Activated CD8-positive, alpha-beta T cell treated with anti-CD3 and anti-CD28 coated beads for 36 hours (primary cell): ENCODE measurements at regions not wholly inside any gene's neighbourhood (a gene's known extent, or its start where the extent isn't known, plus 50 kb on each side); places are given as distances from the start of the nearest gene placed in this dataset.
"Not testable (repeated sequence)": the region's sequence is repeated elsewhere in the genome, so short reads cannot be mapped to it uniquely, and the experiment has no call there.

Experiments used
- ATAC-seq: fragments of 200-7000 bp; cut with Tn5 transposase; one replicate; pipeline ENCODE4 v1.10.0; 2021; ENCODE audit warnings: mild to moderate bottlenecking, moderate library complexity
- CTCF ChIA-PET: fragments of 350-600 bp; sonication (Branson Sonifier 250); formaldehyde crosslinking; loops from one replicate; lab custom pipeline; 2021; ENCODE audit warnings: antibody characterized with exemption; lab: Charles Lee
- POLR2A ChIA-PET: fragments of 350-600 bp; sonication (Branson Sonifier 250); formaldehyde crosslinking; loops from one replicate; lab custom pipeline; 2021; ENCODE audit warnings: antibody characterized with exemption; lab: Charles Lee
- DNase-seq: peaks from one replicate; pipeline ENCODE4 v3.0.0-alpha.2; 2020
- H3K27ac Mint-ChIP-seq: one replicate; pipeline ENCODE4 v1.8.0; 2021; ENCODE audit warnings: mild to moderate bottlenecking, mixed read lengths
- H3K27me3 Mint-ChIP-seq: one replicate; pipeline ENCODE4 v1.8.0; 2021; ENCODE audit warnings: mixed read lengths
- H3K36me3 Mint-ChIP-seq: one replicate; pipeline ENCODE4 v1.8.0; 2021; ENCODE audit warnings: low read depth, mixed read lengths
- H3K4me1 Mint-ChIP-seq: one replicate; pipeline ENCODE4 v1.8.0; 2021; ENCODE audit warnings: low read depth, mixed read lengths
- H3K4me3 Mint-ChIP-seq: one replicate; pipeline ENCODE4 v1.8.0; 2021; ENCODE audit warnings: mild to moderate bottlenecking, moderate library complexity, mixed read lengths
- H3K9me3 Mint-ChIP-seq: one replicate; pipeline ENCODE4 v1.8.0; 2021; ENCODE audit warnings: mixed read lengths
- intact Hi-C: fragments of 100-400 bp; cut with micrococcal nuclease; formaldehyde crosslinking; loops from one replicate; pipeline ENCODE4 v1.10.0; 2022
- TF ChIP-seq, protein P1 (sequence below): fragments of 200-600 bp; IDR thresholded peaks from one replicate; pipeline ENCODE4 v1.8.0; 2022; ENCODE audit warnings: antibody characterized with exemption, mild to moderate bottlenecking

DNA sequence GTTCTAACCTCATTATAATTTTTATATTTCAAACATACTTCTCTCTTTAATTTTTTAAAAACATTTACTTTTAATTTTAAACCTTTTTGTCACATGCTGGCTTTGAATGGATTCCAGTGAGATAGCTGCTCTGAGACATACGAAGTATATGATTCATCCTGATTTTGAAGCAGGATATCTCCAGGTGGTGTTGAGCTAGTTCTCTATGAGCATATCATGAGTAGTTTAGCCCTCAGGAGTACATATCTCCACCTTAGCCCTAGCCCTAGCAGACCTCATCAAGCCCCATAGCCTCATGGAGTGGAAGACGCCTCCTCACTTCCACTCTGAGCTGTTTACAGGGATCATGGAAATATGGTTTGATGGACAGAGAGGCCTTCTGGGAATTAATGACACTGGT lies 183.2 kb upstream of the C21orf91 start:
- CTCF ChIA-PET = no interaction called here
- no peak for ATAC-seq
- H3K36me3 Mint-ChIP-seq = no peaks in the 10 kb centered on the region
- H3K4me3 Mint-ChIP-seq = no peak overlapping the region
- H3K27me3 Mint-ChIP-seq = no peaks in the 10 kb centered on the region
- intact Hi-C loops = no loop called here
- no peaks in the 10 kb centered on the region for H3K4me1 Mint-ChIP-seq
- no peak overlapping the region for H3K27ac Mint-ChIP-seq
- H3K9me3 Mint-ChIP-seq = no peaks in the 10 kb centered on the region
- TF ChIP-seq, protein P1, sequence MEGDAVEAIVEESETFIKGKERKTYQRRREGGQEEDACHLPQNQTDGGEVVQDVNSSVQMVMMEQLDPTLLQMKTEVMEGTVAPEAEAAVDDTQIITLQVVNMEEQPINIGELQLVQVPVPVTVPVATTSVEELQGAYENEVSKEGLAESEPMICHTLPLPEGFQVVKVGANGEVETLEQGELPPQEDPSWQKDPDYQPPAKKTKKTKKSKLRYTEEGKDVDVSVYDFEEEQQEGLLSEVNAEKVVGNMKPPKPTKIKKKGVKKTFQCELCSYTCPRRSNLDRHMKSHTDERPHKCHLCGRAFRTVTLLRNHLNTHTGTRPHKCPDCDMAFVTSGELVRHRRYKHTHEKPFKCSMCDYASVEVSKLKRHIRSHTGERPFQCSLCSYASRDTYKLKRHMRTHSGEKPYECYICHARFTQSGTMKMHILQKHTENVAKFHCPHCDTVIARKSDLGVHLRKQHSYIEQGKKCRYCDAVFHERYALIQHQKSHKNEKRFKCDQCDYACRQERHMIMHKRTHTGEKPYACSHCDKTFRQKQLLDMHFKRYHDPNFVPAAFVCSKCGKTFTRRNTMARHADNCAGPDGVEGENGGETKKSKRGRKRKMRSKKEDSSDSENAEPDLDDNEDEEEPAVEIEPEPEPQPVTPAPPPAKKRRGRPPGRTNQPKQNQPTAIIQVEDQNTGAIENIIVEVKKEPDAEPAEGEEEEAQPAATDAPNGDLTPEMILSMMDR = no peak
- DNase-seq = no peak
- POLR2A ChIA-PET = no interaction called here

DNA sequence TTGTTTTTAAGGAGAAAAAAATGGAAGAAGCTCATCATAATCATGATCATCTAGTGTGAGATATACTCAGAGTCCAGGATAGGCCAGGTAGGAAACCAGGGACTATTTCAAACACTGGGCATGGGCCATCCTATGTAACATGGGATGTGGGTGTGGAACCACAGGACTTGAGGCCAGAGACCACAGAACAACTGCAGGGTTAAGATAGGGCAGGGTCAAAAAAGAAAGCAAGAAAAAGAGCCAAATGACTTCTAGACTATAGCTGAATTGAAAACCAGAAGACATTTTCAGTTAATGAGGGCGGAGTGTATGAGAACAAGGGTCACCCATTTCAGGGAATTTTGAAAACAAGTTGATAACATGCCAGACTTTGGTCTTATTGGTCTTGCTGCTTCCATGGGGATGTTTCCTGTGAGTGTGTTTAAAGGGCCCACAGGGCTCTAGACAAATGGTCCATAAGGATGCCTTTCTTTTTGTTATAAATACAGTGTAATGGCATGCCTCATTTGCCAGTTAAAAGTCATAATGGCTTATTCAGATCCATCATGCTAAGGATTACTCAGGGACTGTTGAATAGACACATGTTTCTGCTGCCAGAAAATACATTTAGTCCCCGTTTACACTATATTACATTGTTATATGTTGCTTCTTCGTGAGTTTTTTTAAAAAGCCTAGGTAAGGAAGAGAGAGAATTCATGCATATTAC lies 182.0 kb upstream of the C21orf91 start:
- ATAC-seq (no peak), DNase-seq (no peak)
- Mint-ChIP-seq H3K27ac (no peak overlapping the region), H3K4me1 (no peaks in the 10 kb centered on the region), H3K27me3 (no peaks in the 10 kb centered on the region), H3K4me3 (no peak overlapping the region), H3K9me3 (no peaks in the 10 kb centered on the region), H3K36me3 (no peaks in the 10 kb centered on the region)
- intact Hi-C loops = no loop called here
- TF ChIP-seq, protein P1 = no peak
- ChIA-PET POLR2A (no interaction called here), CTCF (no interaction called here)

DNA sequence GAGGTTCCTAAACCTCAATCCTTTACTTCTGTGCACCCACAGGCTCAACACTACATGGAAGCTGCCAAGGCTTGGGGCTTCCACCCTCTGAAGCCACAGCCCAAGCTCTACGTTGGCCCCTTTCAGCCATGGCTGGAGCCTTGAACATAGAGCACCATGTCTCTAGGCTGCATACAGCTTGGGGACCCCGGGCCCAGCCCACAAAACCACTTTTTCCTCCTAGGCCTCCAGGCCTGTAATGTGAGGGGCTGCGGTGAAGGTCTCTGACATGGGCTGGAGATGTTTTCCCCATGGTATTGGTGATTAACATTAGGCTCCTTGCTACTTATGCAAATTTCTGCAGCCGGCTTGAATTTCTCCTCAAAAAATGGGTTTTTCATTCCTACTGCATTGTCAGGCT lies 179.4 kb upstream of the C21orf91 start:
- intact Hi-C loops, DNase-seq, H3K4me1 Mint-ChIP-seq, H3K9me3 Mint-ChIP-seq, H3K27ac Mint-ChIP-seq, POLR2A ChIA-PET, H3K4me3 Mint-ChIP-seq, H3K36me3 Mint-ChIP-seq, H3K27me3 Mint-ChIP-seq, CTCF ChIA-PET, ATAC-seq: not testable (repeated sequence)

DNA sequence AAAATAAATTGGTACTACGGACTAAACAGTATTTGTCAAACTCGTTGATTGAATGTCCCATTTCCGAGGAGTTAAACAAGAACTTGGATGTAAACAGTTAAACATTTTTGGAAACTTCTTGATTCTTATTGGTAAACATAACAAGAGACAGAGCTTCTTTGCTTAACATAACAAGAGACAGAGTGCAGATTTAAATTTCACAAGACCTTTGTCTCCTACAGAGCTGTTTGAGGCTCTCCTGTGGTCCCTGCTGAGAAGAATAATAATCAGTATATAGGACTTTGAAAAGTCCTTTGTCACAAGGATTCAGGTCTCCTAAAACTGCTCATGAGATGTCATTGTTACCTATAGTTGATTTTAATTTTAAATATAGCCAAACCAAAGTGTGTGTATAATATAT lies 170.6 kb upstream of the C21orf91 start:
- Mint-ChIP-seq H3K27ac (no peak overlapping the region), H3K4me1 (no peaks in the 10 kb centered on the region), H3K9me3 (peaks cover 10% of the 10 kb centered on the region), H3K27me3 (peaks cover 2% of the 10 kb centered on the region), H3K36me3 (no peaks in the 10 kb centered on the region), H3K4me3 (no peak overlapping the region)
- TF ChIP-seq, protein P1 = no peak
- CTCF ChIA-PET = no interaction called here
- ATAC-seq (no peak), DNase-seq (no peak)
- POLR2A ChIA-PET = no interaction called here
- intact Hi-C loops = no loop called here

DNA sequence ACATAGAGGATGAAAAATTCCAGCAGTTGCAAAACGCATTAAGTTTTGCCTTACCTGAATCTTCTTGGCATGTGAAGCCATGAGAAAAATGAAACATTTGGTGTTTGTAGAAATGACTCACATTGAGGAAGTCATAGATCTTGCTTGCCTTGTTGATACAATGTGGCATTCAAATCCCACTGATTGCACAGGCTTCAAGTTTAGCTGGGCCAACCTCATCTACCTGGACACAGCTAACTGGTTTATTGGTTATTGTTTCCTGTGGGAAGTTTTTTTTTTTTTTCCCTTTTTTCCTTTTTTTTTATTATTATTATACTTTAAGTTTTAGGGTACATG lies 168.9 kb upstream of the C21orf91 start:
- ATAC-seq = no peak
- ChIA-PET CTCF (no interaction called here), POLR2A (interaction anchor here (0.6 kb wide), 1 partner anchor 437 kb away, joined by 3 read pairs; no protein-coding TSS in a partner anchor)
- H3K4me1 Mint-ChIP-seq = no peaks in the 10 kb centered on the region
- H3K4me3 Mint-ChIP-seq = no peak overlapping the region
- intact Hi-C loops = no loop called here
- H3K9me3 Mint-ChIP-seq = peaks cover 3% of the 10 kb centered on the region
- TF ChIP-seq, protein P1 = no peak
- no peaks in the 10 kb centered on the region for H3K36me3 Mint-ChIP-seq
- H3K27me3 Mint-ChIP-seq = no peaks in the 10 kb centered on the region
- H3K27ac Mint-ChIP-seq = no peak overlapping the region
- no peak for DNase-seq
